H1 (cell line): ENCODE measurements at regions not wholly inside any gene's neighbourhood (a gene's known extent, or its start where the extent isn't known, plus 50 kb on each side); places are given as distances from the start of the nearest gene placed in this dataset.

ENCODE experiments used
- EZH2 ChIP-seq: fragments of 200-600 bp; sonication (generic); IDR thresholded peaks from 2 replicates; pipeline ENCODE4 v1.7.1; 2012; ENCODE audit warnings: low read depth, mild to moderate bottlenecking, moderate library complexity, low read length, inconsistent platforms; ENCODE audit not compliant: severe bottlenecking
- SP1 ChIP-seq: IDR thresholded peaks from 2 replicates; pipeline ENCODE4 v1.6.1; 2011; ENCODE audit warnings: low read depth, low read length

- no peak for TF ChIP-seq SP1
- TF ChIP-seq EZH2 = no peak
Measured at GRCh38 chr1:238681021-238681420, 705.3 kb upstream of the CHRM3 start (continued).
